ENCODE measurements at regions not wholly inside any gene's neighbourhood (a gene's known extent, or its start where the extent isn't known, plus 50 kb on each side); places are given as distances from the start of the nearest gene placed in this dataset.
"Not testable (repeated sequence)": the region's sequence is repeated elsewhere in the genome, so short reads cannot be mapped to it uniquely, and the experiment has no call there.

DNA sequence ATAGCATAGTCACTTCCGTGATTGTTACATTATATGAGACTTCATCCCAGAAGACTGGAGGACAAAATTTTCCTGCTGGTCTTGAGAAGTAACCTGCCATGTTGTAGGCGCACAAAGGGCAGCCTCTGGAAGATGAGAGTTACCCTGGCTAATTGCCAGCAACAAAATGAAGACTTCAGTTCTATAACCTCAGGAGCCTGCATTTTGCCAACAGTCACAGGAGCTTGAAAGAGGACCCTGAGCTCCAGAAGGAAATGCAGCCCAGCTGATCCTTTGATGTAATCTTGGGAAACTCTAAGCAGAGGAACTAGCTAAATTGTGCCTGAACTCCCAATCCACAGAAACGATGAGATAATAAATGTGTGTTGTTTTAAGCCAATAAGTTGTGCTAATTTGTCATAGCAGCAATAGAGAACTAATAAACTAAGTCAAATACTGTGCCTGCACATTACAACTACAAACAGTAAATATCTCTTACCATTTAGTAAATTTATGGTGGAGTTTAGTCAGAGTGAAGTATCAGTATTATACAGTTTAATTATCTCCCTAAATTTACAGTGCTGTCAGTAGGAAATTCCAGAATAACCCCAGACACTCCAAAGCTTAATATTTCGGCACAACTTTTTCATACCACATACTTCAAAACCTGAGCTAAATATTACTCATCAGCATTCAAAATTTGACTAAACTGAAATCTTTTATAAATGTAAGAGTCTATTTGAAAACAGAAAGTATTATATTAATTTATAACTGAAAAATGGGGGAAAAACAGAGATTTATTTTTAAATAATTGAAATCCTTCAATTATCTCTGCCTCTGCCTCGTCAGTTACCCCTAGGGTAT lies 90.1 kb upstream of the MAPK10 start:
- peaks cover 45% of the 10 kb centered on the region for H3K4me1 ChIP-seq (ENCODE audit: control insufficient read depth, low read depth, low read length)
- H3K9me3 ChIP-seq (ENCODE audit: control insufficient read depth, low read depth, low read length) = no peaks in the 10 kb centered on the region
- H3K4me3 ChIP-seq (ENCODE audit: low read length) = no peak overlapping the region
- no peaks in the 10 kb centered on the region for H3K36me3 ChIP-seq (ENCODE audit: control insufficient read depth, low read depth, low read length)
- no peaks in the 10 kb centered on the region for H3K27me3 ChIP-seq (ENCODE audit: control insufficient read depth, insufficient read depth, low read length)
- H3K27ac ChIP-seq (ENCODE audit: low read length) = peak overlapping the region; percentile 13
- peak overlapping the region; percentile 37 for H3K9ac ChIP-seq (ENCODE audit: low read length)

GRCh38 chr4:86450861-86451260 lies 91.0 kb upstream of the MAPK10 start:
- Histone ChIP-seq H3K36me3 (ENCODE audit: control insufficient read depth, low read depth, low read length) (no peaks in the 10 kb centered on the region), H3K9me3 (ENCODE audit: control insufficient read depth, low read depth, low read length) (no peaks in the 10 kb centered on the region), H3K27me3 (ENCODE audit: control insufficient read depth, insufficient read depth, low read length) (no peaks in the 10 kb centered on the region), H3K4me1 (ENCODE audit: control insufficient read depth, low read depth, low read length) (peaks cover 45% of the 10 kb centered on the region), H3K4me3 (ENCODE audit: low read length) (no peak overlapping the region), H3K27ac (ENCODE audit: low read length) (peak overlapping the region; percentile 2), H3K9ac (ENCODE audit: low read length) (peak overlapping the region; percentile 37)

GRCh38 chr4:86451560-86452330 lies 91.9 kb upstream of the MAPK10 start:
- Histone ChIP-seq H3K4me1 (ENCODE audit: control insufficient read depth, low read depth, low read length) (peaks cover 45% of the 10 kb centered on the region), H3K9ac (ENCODE audit: low read length) (no peak overlapping the region), H3K27ac (ENCODE audit: low read length) (peak overlapping the region; percentile 2), H3K27me3 (ENCODE audit: control insufficient read depth, insufficient read depth, low read length) (no peaks in the 10 kb centered on the region), H3K36me3 (ENCODE audit: control insufficient read depth, low read depth, low read length) (no peaks in the 10 kb centered on the region), H3K9me3 (ENCODE audit: control insufficient read depth, low read depth, low read length) (no peaks in the 10 kb centered on the region), H3K4me3 (ENCODE audit: low read length) (no peak overlapping the region)

- H3K4me1 ChIP-seq (ENCODE audit: control insufficient read depth, low read depth, low read length) = peaks cover 45% of the 10 kb centered on the region
- no peaks in the 10 kb centered on the region for H3K27me3 ChIP-seq (ENCODE audit: control insufficient read depth, insufficient read depth, low read length)
- H3K4me3 ChIP-seq (ENCODE audit: low read length) = no peak overlapping the region
- H3K36me3 ChIP-seq (ENCODE audit: control insufficient read depth, low read depth, low read length) = no peaks in the 10 kb centered on the region
- no peak overlapping the region for H3K9ac ChIP-seq (ENCODE audit: low read length)
- no peaks in the 10 kb centered on the region for H3K9me3 ChIP-seq (ENCODE audit: control insufficient read depth, low read depth, low read length)
- no peak overlapping the region for H3K27ac ChIP-seq (ENCODE audit: low read length)
Observed at GRCh38 chr4:86452422-86452891, 92.6 kb upstream of the MAPK10 start.

DNA sequence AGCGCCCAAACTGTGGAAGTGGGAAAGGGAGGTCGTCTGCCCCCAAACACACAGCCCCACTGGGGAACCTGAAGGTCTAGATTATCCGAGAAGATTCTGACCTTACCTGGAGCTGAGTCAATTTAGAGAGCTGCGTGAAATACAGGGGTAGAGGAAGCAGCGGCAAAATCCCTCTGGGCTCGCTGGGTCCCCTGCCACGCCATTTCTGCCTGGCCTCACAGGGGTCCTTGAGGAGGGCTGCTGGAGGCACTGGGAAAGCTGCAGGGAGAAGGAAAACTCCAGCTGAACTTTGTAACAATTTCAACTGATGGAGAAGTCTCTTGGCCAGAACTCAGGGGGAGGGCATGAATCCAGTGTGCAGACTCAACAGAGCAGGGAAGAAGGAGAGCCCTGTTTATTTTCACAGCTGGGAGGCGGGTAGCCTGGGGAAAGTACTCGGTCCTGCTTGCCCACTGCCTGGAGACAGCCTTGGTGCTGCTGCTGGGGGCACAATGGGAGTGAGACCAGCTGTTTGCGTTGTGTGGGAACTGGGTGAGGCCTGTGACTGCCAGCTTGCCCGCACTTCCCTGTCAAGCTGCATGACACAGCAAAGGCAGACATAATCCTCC lies 93.2 kb upstream of the MAPK10 start:
- Histone ChIP-seq H3K4me1 (ENCODE audit: control insufficient read depth, low read depth, low read length) (peaks cover 45% of the 10 kb centered on the region), H3K9ac (ENCODE audit: low read length) (no peak overlapping the region), H3K27ac (ENCODE audit: low read length) (no peak overlapping the region)

DNA sequence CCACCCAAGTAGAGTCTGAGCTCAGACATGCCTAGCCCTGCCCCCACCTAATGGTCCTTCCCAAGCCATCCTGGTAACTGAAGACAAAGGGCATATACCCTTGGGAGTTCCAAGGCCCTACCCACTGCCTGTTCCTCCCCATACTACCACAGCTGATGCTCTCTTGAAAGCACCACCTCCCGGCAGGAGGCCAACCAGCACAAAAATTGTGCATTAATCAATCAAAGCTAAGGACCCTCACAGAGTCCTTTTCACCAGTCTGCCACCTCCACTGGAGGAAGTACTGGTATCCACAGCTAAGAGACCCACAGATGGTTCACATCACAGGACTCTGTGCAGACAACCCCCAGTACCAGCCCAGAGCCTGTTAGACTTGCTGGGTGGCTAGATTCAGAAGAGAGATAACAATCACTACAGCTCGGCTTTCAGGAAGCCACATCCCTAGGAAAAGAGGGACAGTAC lies 93.8 kb upstream of the MAPK10 start:
- H3K9ac ChIP-seq (ENCODE audit: low read length); H3K4me3 ChIP-seq (ENCODE audit: low read length); H3K9me3 ChIP-seq (ENCODE audit: control insufficient read depth, low read depth, low read length); H3K27me3 ChIP-seq (ENCODE audit: control insufficient read depth, insufficient read depth, low read length); H3K36me3 ChIP-seq (ENCODE audit: control insufficient read depth, low read depth, low read length); H3K27ac ChIP-seq (ENCODE audit: low read length): not testable (repeated sequence)
- H3K4me1 ChIP-seq (ENCODE audit: control insufficient read depth, low read depth, low read length) = peaks cover 45% of the 10 kb centered on the region

More for the DNA sequence above, 93.2 kb upstream of the MAPK10 start:
- Histone ChIP-seq H3K9me3 (ENCODE audit: control insufficient read depth, low read depth, low read length) (no peaks in the 10 kb centered on the region), H3K36me3 (ENCODE audit: control insufficient read depth, low read depth, low read length) (no peaks in the 10 kb centered on the region), H3K4me3 (ENCODE audit: low read length) (no peak overlapping the region), H3K27me3 (ENCODE audit: control insufficient read depth, insufficient read depth, low read length) (no peaks in the 10 kb centered on the region)

DNA sequence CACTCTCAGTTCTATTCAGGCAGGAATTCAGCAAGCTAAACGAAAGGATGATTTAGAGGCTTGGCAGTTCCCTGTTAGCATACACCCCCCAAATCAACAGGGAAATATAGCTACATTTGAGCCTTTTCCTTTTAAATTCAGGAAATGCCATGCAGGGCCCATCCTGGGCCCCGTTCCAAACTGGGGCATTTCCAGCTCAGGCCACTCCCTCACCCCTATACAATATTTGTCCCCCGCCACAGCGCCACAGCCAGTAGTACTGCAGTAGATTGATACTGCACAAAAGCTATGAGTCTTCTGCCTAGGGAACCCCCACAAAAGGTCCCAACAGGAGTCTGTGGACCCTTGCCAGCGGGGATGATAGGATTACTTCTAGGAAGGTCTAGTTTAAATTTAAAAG lies 102.0 kb upstream of the MAPK10 start:
- no peak overlapping the region for H3K27ac ChIP-seq (ENCODE audit: low read length)
- peak overlapping the region; percentile 3 for H3K4me3 ChIP-seq (ENCODE audit: low read length)
- no peaks in the 10 kb centered on the region for H3K36me3 ChIP-seq (ENCODE audit: control insufficient read depth, low read depth, low read length)
- H3K9me3 ChIP-seq (ENCODE audit: control insufficient read depth, low read depth, low read length) = peaks cover 14% of the 10 kb centered on the region
- H3K4me1 ChIP-seq (ENCODE audit: control insufficient read depth, low read depth, low read length) = peaks cover 16% of the 10 kb centered on the region
- H3K27me3 ChIP-seq (ENCODE audit: control insufficient read depth, insufficient read depth, low read length) = no peaks in the 10 kb centered on the region
- no peak overlapping the region for H3K9ac ChIP-seq (ENCODE audit: low read length)

GRCh38 chr4:86472377-86473019 lies 112.6 kb upstream of the MAPK10 start:
- H3K27me3 ChIP-seq (ENCODE audit: control insufficient read depth, insufficient read depth, low read length) = no peaks in the 10 kb centered on the region
- H3K27ac ChIP-seq (ENCODE audit: low read length) = no peak overlapping the region
- H3K9ac ChIP-seq (ENCODE audit: low read length) = no peak overlapping the region

DNA sequence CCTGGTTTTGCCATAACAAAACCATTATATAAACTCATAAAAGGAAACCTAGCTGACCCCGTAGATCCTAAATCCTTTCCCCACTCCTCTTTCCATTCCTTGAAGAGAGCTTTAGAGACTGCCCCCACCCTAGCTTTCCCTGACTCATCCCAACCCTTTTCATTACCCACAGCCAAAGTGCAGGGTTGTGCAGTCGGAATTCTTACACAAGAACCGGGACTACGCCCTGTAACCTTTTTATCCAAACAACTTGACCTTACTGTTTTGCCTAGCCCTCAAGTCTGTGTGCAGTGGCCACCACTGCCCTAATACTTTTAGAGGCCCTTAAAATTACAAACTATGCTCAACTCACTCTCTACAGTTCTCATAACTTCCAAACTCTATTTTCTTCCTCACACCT lies 116.0 kb upstream of the PTPN13 start:
- not testable (repeated sequence) for H3K36me3 ChIP-seq (ENCODE audit: control insufficient read depth, low read depth, low read length); H3K27ac ChIP-seq (ENCODE audit: low read length); H3K27me3 ChIP-seq (ENCODE audit: control insufficient read depth, insufficient read depth, low read length); H3K4me3 ChIP-seq (ENCODE audit: low read length); H3K9ac ChIP-seq (ENCODE audit: low read length); H3K9me3 ChIP-seq (ENCODE audit: control insufficient read depth, low read depth, low read length)
- peaks cover 43% of the 10 kb centered on the region for H3K4me1 ChIP-seq (ENCODE audit: control insufficient read depth, low read depth, low read length)

More at GRCh38 chr4:86472377-86473019, 112.6 kb upstream of the MAPK10 start:
- no peaks in the 10 kb centered on the region for H3K36me3 ChIP-seq (ENCODE audit: control insufficient read depth, low read depth, low read length)
- no peak overlapping the region for H3K4me3 ChIP-seq (ENCODE audit: low read length)
- peaks cover 33% of the 10 kb centered on the region for H3K4me1 ChIP-seq (ENCODE audit: control insufficient read depth, low read depth, low read length)
- H3K9me3 ChIP-seq (ENCODE audit: control insufficient read depth, low read depth, low read length) = no peaks in the 10 kb centered on the region

DNA sequence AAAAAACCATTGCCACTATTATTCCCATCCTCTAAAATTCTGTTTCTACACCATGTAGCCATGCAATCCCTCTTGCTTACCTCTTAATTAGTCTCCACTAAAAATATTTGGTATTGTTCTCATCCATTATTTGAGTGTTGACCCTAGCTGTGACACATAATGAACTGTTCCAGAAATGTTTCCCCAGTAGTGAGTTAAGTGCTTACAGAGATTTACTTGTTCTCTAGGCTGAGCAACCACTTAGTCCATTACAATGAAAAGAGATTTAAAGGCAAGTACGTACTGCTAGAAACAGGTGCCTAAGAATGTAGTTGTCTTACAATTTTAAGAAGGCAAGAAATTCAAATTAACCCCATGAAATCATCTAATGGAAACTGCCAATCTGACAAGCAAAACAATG lies 112.7 kb upstream of the PTPN13 start:
- Histone ChIP-seq H3K27me3 (ENCODE audit: control insufficient read depth, insufficient read depth, low read length) (no peaks in the 10 kb centered on the region), H3K9ac (ENCODE audit: low read length) (peak overlapping the region; percentile 46), H3K9me3 (ENCODE audit: control insufficient read depth, low read depth, low read length) (no peaks in the 10 kb centered on the region), H3K36me3 (ENCODE audit: control insufficient read depth, low read depth, low read length) (no peaks in the 10 kb centered on the region), H3K27ac (ENCODE audit: low read length) (peak overlapping the region; percentile 76), H3K4me3 (ENCODE audit: low read length) (no peak overlapping the region), H3K4me1 (ENCODE audit: control insufficient read depth, low read depth, low read length) (peaks cover 46% of the 10 kb centered on the region)

All from iPS-18a (cell line).